GM12878 (cell line): ENCODE measurements at regions not wholly inside any gene's neighbourhood (a gene's known extent, or its start where the extent isn't known, plus 50 kb on each side); places are given as distances from the start of the nearest gene placed in this dataset.

Experiments
- ATAC-seq: fragments of 200-7000 bp; cut with Tn5 transposase; 3 replicates; pipeline ENCODE4 v1.9.1; 2020; ENCODE audit warnings: mild to moderate bottlenecking, moderate library complexity
- BruUV-seq: library from RNA; stranded (reverse); fragments of 400-500 nt; replicated peaks from 2 replicates; lab custom pipeline; 2021; lab: Mats Ljungman, UMichigan
- CTCF ChIA-PET: fragments of 300-600 bp; sonication (Branson Sonifier 250); formaldehyde crosslinking; extraction: SDS; loops from one replicate; lab custom pipeline; 2021; ENCODE audit warnings: inconsistent platforms; lab: Yijun Ruan, JAX
- POLR2A ChIA-PET: fragments of 350-600 bp; formaldehyde crosslinking; extraction: SDS; loops from one replicate; lab custom pipeline; 2021; ENCODE audit warnings: inconsistent platforms; lab: Charles Lee
- RAD21 ChIA-PET: fragments of 300-600 bp; sonication (Branson Sonifier 250); formaldehyde crosslinking; loops from one replicate; lab custom pipeline; 2023; ENCODE audit warnings: antibody characterized with exemption; ENCODE audit not compliant: unreplicated experiment; lab: Charles Lee
- SMC1A ChIA-PET: fragments of 300-600 bp; sonication (Branson Sonifier 250); formaldehyde crosslinking; loops from one replicate; lab custom pipeline; 2023; ENCODE audit not compliant: unreplicated experiment, uncharacterized antibody; lab: Charles Lee
- DNase-seq: peaks from one replicate; pipeline ENCODE4 v3.0.0-alpha.2; 2011; ENCODE audit warnings: low read depth, low spot score
- FAIRE-seq: peaks from 3 replicates; lab custom pipeline; 2011; peaks lifted over from hg19 to GRCh38; lab: Jason Lieb, UNC
- H2AFZ ChIP-seq: 2 replicates; pipeline ENCODE4 v1.6.0; 2011; ENCODE audit warnings: low read depth, low read length, control low read depth; ENCODE audit not compliant: control insufficient read depth
- H3K27ac ChIP-seq: 2 replicates; pipeline ENCODE4 v1.5.1; 2011; ENCODE audit warnings: control low read depth; ENCODE audit not compliant: control insufficient read depth, insufficient read depth
- H3K27me3 ChIP-seq, 2 experiments: replicated peaks in 1 of 2; 2 replicates each; pipeline versions ENCODE4 v1.6.0 to v1.6.1; 2011; ENCODE audit warnings: low read length in 1 of 2; ENCODE audit not compliant: control insufficient read depth in 2 of 2, insufficient read depth in 2 of 2
- H3K36me3 ChIP-seq, 2 experiments: 2 replicates each; pipeline ENCODE4 v1.5.1; 2011; ENCODE audit warnings: low read length in 1 of 2; ENCODE audit not compliant: control insufficient read depth in 2 of 2, insufficient read depth in 2 of 2
- H3K4me1 ChIP-seq: 2 replicates; pipeline ENCODE4 v1.6.1; 2011; ENCODE audit warnings: mild to moderate bottlenecking, low read length, moderate library complexity, mixed read lengths; ENCODE audit not compliant: control insufficient read depth, insufficient read depth
- H3K4me2 ChIP-seq: 2 replicates; pipeline ENCODE4 v1.6.0; 2011; ENCODE audit warnings: control low read depth; ENCODE audit not compliant: control insufficient read depth, insufficient read depth
- H3K4me3 ChIP-seq: fragments of 200-600 bp; sonication (generic); 2 replicates; pipeline ENCODE4 v1.5.1; 2016
- H3K79me2 ChIP-seq: 2 replicates; pipeline ENCODE4 v1.6.0; 2011; ENCODE audit warnings: low read length; ENCODE audit not compliant: control insufficient read depth, insufficient read depth
- H3K9ac ChIP-seq: 2 replicates; pipeline ENCODE4 v1.8.0; 2011; ENCODE audit warnings: low read length, control low read depth, mixed read lengths; ENCODE audit not compliant: control insufficient read depth, insufficient read depth
- H3K9me3 ChIP-seq: replicated peaks from 3 replicates; pipeline ENCODE4 v1.5.1; 2011; ENCODE audit warnings: mild to moderate bottlenecking, low read length; ENCODE audit not compliant: control insufficient read depth, insufficient read depth
- H4K20me1 ChIP-seq: 2 replicates; pipeline ENCODE4 v1.6.0; 2011; ENCODE audit not compliant: control insufficient read depth, insufficient read depth
- CEBPB ChIP-seq, 2 experiments: fragments of 150-350 bp in 1 of 2; IDR thresholded peaks; 2 replicates each; pipeline ENCODE4 v1.6.1; 2012 to 2014; ENCODE audit warnings: low read depth in 2 of 2, low read length in 2 of 2, borderline replicate concordance in 1 of 2, inconsistent platforms in 1 of 2
- CHD1 ChIP-seq: IDR thresholded peaks from 2 replicates; pipeline ENCODE4 v1.6.1; 2012; ENCODE audit warnings: low read depth, low read length, improper control_type of control experiment
- CREB1 ChIP-seq: IDR thresholded peaks from 2 replicates; pipeline ENCODE4 v1.6.1; 2012; ENCODE audit warnings: low read depth, mild to moderate bottlenecking, inconsistent platforms
- GATAD2B ChIP-seq: fragments of 450-650 bp; conservative IDR thresholded peaks from 2 replicates; pipeline ENCODE4 v1.6.1; 2017; ENCODE audit warnings: low read depth, mild to moderate bottlenecking, moderate library complexity
- KLF5 ChIP-seq: fragments of 450-650 bp; IDR thresholded peaks from 2 replicates; pipeline ENCODE4 v1.6.1; 2014; ENCODE audit warnings: mild to moderate bottlenecking; ENCODE audit not compliant: partially characterized antibody
- MEF2A ChIP-seq: IDR thresholded peaks from 2 replicates; pipeline ENCODE4 v1.6.1; 2011; ENCODE audit warnings: low read depth, mild to moderate bottlenecking, low read length, moderate library complexity; ENCODE audit not compliant: insufficient read depth
- NR2C1 ChIP-seq: fragments of 450-650 bp; IDR thresholded peaks from 2 replicates; pipeline ENCODE4 v1.6.1; 2017; ENCODE audit warnings: antibody characterized with exemption, mild to moderate bottlenecking, moderate library complexity
- RAD51 ChIP-seq: fragments of 450-650 bp; IDR thresholded peaks from 2 replicates; pipeline ENCODE4 v1.6.1; 2016; ENCODE audit warnings: moderate library complexity, mild to moderate bottlenecking, inconsistent platforms
- RUNX3 ChIP-seq: IDR thresholded peaks from 2 replicates; pipeline ENCODE4 v1.6.1; 2012; ENCODE audit warnings: low read length, inconsistent platforms
- SIN3A ChIP-seq: IDR thresholded peaks from 2 replicates; pipeline ENCODE4 v1.6.1; 2012; ENCODE audit warnings: low read depth, low read length, improper control_type of control experiment
- SREBF1 ChIP-seq: IDR thresholded peaks from 2 replicates; pipeline ENCODE4 v1.6.1; 2012; ENCODE audit warnings: mild to moderate bottlenecking, low read length
- SRF ChIP-seq, 2 experiments: IDR thresholded peaks; 2 replicates each; pipeline ENCODE4 v1.6.1; 2011; ENCODE audit warnings: low read depth in 2 of 2, low read length in 2 of 2, mild to moderate bottlenecking in 1 of 2, moderate library complexity in 1 of 2
- SUZ12 ChIP-seq: fragments of 200-600 bp; sonication (generic); IDR thresholded peaks from one replicate; pipeline ENCODE4 v1.6.1; 2018; ENCODE audit warnings: antibody characterized with exemption, mild to moderate bottlenecking; ENCODE audit not compliant: unreplicated experiment
- TCF7 ChIP-seq: IDR thresholded peaks from 2 replicates; pipeline ENCODE4 v1.6.1; 2014; ENCODE audit warnings: antibody characterized with exemption, borderline replicate concordance
- YBX1 ChIP-seq: fragments of 450-650 bp; IDR thresholded peaks from 2 replicates; pipeline ENCODE4 v1.6.1; 2016; ENCODE audit warnings: antibody characterized with exemption
- ZNF384 ChIP-seq: IDR thresholded peaks from 2 replicates; pipeline ENCODE4 v1.6.1; 2012; ENCODE audit warnings: low read depth, mild to moderate bottlenecking, low read length, improper control_type of control experiment, borderline replicate concordance
- ZNF622 ChIP-seq: fragments of 450-650 bp; IDR thresholded peaks from 2 replicates; pipeline ENCODE4 v1.6.1; 2017; ENCODE audit warnings: mild to moderate bottlenecking, inconsistent platforms
- WGBS: methylation state at CpG from one replicate; pipeline ENCODE4 v1.1.6; 2016; ENCODE audit warnings: low lambda C conversion rate; ENCODE audit not compliant: insufficient replicate concordance, insufficient coverage; ENCODE audit errors: missing lambda C conversion rate; 5-methylcytosine and 5-hydroxymethylcytosine counted together
- in situ Hi-C: fragments of 300-500 bp; cut with MboI; formaldehyde crosslinking; loops from 9 replicates; pipeline ENCODE4 v1.14.3; 2018; ENCODE audit warnings: mixed read lengths
- intact Hi-C: fragments of 100-400 bp; cut with micrococcal nuclease; formaldehyde crosslinking; loops from one replicate; pipeline ENCODE4 v1.14.2; 2022; ENCODE audit not compliant: unreplicated experiment
- TF ChIP-seq, protein P1 (sequence below): IDR thresholded peaks from 2 replicates; pipeline ENCODE4 v1.6.1; 2011; ENCODE audit warnings: borderline replicate concordance, low read depth, mild to moderate bottlenecking, moderate library complexity, mixed read lengths, low read length; ENCODE audit not compliant: insufficient read depth; ENCODE audit errors: extremely low read length
- TF ChIP-seq, protein P2 (sequence below): IDR thresholded peaks from 2 replicates; pipeline ENCODE4 v1.6.1; 2011; ENCODE audit warnings: low read depth, mild to moderate bottlenecking, low read length, moderate library complexity, borderline replicate concordance; ENCODE audit errors: extremely low read depth

DNA sequence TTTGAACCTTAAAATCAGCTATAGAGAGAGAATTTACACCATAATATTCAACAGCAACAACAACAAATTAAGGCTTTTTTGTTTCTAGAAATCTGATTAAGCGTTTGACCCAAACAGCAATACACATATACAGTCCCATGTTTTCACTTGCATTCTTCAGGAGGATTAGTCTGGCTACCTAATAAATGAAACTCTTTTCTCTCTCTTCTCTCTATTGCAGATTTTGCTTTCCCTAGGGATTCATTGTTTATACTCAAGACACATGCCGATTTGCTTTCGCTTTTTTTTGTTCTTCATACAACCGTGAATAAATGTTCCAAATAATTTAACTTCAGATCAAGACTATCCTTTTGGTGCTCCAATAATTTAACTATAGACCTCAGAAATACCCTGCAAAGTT, 162.4 kb upstream of the PTBP2 start (continued):
- TF ChIP-seq MEF2A (no peak), SIN3A (no peak), ZNF622 (no peak), ZNF384 (no peak), KLF5 (no peak), CEBPB (IDR thresholded peaks at IDR 0.05; ENCODE audit: borderline replicate concordance in 1 of 2, low read depth in 2 of 2, low read length in 2 of 2) (no peak)

DNA sequence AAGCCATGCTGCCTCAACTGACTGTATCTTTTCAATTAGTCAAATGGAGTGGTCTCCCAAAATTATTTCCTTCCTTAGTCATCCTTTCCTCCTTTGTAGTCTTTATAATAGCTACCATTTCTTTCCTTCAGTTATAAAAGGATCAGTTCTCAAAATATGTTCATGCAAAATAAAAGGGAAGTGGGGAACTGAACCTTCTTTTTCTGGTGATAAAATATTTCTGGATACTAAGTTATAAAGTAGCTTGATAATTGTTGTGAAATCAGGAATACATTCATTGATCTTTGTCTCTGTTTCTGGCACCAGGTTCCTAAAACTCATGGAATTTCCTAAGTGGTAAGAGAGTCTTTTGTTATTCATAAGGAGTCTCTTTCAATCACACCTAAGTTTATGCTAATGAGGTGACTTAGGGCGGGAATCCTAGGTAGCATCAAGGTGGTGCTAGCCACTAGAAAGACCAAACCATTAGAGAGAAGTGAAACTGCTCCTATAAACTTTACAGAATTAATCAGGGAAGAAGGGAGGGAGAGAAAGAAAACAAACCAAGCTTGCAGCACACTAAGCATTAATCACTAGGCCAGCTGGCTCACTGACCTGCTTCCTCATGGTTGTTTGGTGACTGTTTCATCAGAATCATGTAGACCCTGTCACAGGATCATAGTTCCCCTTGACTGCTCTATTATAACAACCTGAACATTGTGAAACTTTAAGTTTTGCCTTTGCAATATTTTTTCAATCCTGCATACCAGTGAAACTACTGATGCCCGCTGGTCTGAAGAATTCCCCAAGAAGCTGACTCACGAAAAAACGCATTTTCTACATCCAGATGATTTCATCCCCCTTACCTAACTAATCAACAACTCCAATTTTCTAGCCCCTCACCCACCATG, 161.6 kb upstream of the PTBP2 start:
- no peaks in the 10 kb centered on the region for H3K79me2 ChIP-seq
- CTCF ChIA-PET: no interaction called here
- ATAC-seq: no peak
- H3K4me1 ChIP-seq: no peaks in the 10 kb centered on the region
- RAD21 ChIA-PET: no interaction called here
- SMC1A ChIA-PET: no interaction called here
- no peak overlapping the region for H2AFZ ChIP-seq
- no peaks in the 10 kb centered on the region for H3K36me3 ChIP-seq
- H3K9me3 ChIP-seq: no peaks in the 10 kb centered on the region
- H3K27ac ChIP-seq: no peak overlapping the region
- no peak for DNase-seq
- H3K27me3 ChIP-seq: no peaks in the 10 kb centered on the region
- in situ Hi-C loops: no loop called here
- no peak for FAIRE-seq
- WGBS: 17% methylated on average over 4 of the region's 4 CpGs
- H3K9ac ChIP-seq: no peak overlapping the region
- BruUV-seq: no TSS peak
- POLR2A ChIA-PET: no interaction called here
- no peak for TF ChIP-seq TCF7
- no peak for TF ChIP-seq ZNF622
- no peak for TF ChIP-seq CREB1
- TF ChIP-seq, protein P1, sequence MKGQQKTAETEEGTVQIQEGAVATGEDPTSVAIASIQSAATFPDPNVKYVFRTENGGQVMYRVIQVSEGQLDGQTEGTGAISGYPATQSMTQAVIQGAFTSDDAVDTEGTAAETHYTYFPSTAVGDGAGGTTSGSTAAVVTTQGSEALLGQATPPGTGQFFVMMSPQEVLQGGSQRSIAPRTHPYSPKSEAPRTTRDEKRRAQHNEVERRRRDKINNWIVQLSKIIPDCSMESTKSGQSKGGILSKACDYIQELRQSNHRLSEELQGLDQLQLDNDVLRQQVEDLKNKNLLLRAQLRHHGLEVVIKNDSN: no peak
- no peak for TF ChIP-seq YBX1
- no peak for TF ChIP-seq SUZ12
- TF ChIP-seq CHD1: no peak
- TF ChIP-seq, protein P2, sequence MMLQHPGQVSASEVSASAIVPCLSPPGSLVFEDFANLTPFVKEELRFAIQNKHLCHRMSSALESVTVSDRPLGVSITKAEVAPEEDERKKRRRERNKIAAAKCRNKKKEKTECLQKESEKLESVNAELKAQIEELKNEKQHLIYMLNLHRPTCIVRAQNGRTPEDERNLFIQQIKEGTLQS: no peak
- TF ChIP-seq RAD51: no peak
- TF ChIP-seq SREBF1: no peak
- TF ChIP-seq SRF (IDR thresholded peaks at IDR 0.05; ENCODE audit: low read depth in 2 of 2, low read length in 2 of 2): no peak
- TF ChIP-seq RUNX3: no peak
- no peak for TF ChIP-seq GATAD2B
- no peak for TF ChIP-seq NR2C1
- TF ChIP-seq, all 136 proteins: peak for 0
- intact Hi-C loops: no loop called here
- Histone ChIP-seq H3K4me2 (no peak overlapping the region), H4K20me1 (no peaks in the 10 kb centered on the region), H3K4me3 (no peak overlapping the region)
